Mucosa of descending colon (tissue), 3 donors: ENCODE measurements at regions not wholly inside any gene's neighbourhood (a gene's known extent, or its start where the extent isn't known, plus 50 kb on each side); places are given as distances from the start of the nearest gene placed in this dataset.
"Not testable (repeated sequence)": the region's sequence is repeated elsewhere in the genome, so short reads cannot be mapped to it uniquely, and the experiment has no call there.

Experiments used
- ATAC-seq: fragments of 200-7000 bp; cut with Tn5 transposase; one replicate; pipeline ENCODE4 v1.9.1; 2020; ENCODE audit warnings: mild to moderate bottlenecking, moderate library complexity
- DNase-seq, 3 donors: peaks; one replicate each; pipeline ENCODE4 v3.0.0-alpha.2; 2020
- H3K36me3 ChIP-seq: fragments of 200-600 bp; one replicate; pipeline ENCODE4 v1.8.0; 2021; ENCODE audit warnings: low read depth, mild to moderate bottlenecking
- H3K4me1 ChIP-seq: fragments of 200-600 bp; one replicate; pipeline ENCODE4 v1.8.0; 2021; ENCODE audit warnings: low read depth, mild to moderate bottlenecking
- H3K4me3 ChIP-seq: fragments of 200-600 bp; one replicate; pipeline ENCODE4 v1.8.0; 2021; ENCODE audit warnings: mild to moderate bottlenecking
- H3K9me3 ChIP-seq: fragments of 200-600 bp; one replicate; pipeline ENCODE4 v1.8.0; 2021; ENCODE audit warnings: mild to moderate bottlenecking
- CTCF ChIP-seq: fragments of 200-600 bp; IDR thresholded peaks from one replicate; pipeline ENCODE4 v1.8.0; 2022; ENCODE audit warnings: antibody characterized with exemption, mild to moderate bottlenecking
- intact Hi-C, 2 donors: fragments of 100-400 bp; cut with DNase I in 1 of 2; cut with micrococcal nuclease in 1 of 2; formaldehyde crosslinking; loops; one replicate each; pipeline versions ENCODE4 v1.11.0 to v1.11.1; 2022; cut with DNase I, micrococcal nuclease
- donor health status: DM: no; HTN: no; CAD: no; lungs with moderate emphysema.
- donor health status: DM: no; HTN: no; CAD: no.
- donor health status: DM: no; HTN: yes; CAD: no.

GRCh38 chr2:61645911-61646310 is 107.8 kb upstream of the XPO1 start:
- Histone ChIP-seq H3K9me3 (no peaks in the 10 kb centered on the region), H3K4me1 (no peaks in the 10 kb centered on the region), H3K4me3 (no peak overlapping the region), H3K36me3 (no peaks in the 10 kb centered on the region)
- DNase-seq, result no peak
- TF ChIP-seq CTCF, result no peak
- ATAC-seq, result no peak
- intact Hi-C loops, result no loop called here

- H3K4me3 ChIP-seq, DNase-seq, H3K36me3 ChIP-seq, ATAC-seq, intact Hi-C loops, H3K9me3 ChIP-seq, H3K4me1 ChIP-seq: not testable (repeated sequence)
Measured at GRCh38 chr2:61643153-61643552, 105.0 kb upstream of the XPO1 start.

DNA sequence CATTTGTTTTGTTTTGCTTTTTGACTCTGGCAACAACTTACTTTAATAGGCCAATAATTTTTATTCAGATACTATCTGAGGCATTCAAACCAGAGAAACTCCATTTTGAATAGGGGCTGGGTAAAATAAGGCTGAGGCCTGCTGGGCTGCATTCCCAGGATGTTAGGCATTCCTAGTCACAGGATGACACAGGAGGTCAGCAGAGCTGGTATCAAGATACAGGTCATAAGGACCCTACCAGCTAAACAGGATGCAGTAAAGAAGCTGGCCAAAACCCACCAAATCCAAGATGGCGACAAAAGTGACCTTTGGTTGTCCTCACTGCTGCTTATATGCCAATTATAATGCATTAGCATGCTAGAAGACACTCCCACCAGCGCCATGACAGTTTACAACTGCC is 102.2 kb upstream of the XPO1 start:
- DNase-seq (no peak), ATAC-seq (no peak)
- intact Hi-C loops, result no loop called here

GRCh38 chr2:61639721-61640120 is 101.6 kb upstream of the XPO1 start:
- intact Hi-C loops, result no loop called here
- H3K9me3 ChIP-seq, result no peaks in the 10 kb centered on the region
- no peak for TF ChIP-seq CTCF
- no peak overlapping the region for H3K4me3 ChIP-seq
- no peak for ATAC-seq
- H3K4me1 ChIP-seq, result no peaks in the 10 kb centered on the region
- H3K36me3 ChIP-seq, result no peaks in the 10 kb centered on the region
- DNase-seq, result no peak

More for the DNA sequence above, 102.2 kb upstream of the XPO1 start:
- Histone ChIP-seq H3K4me3 (no peak overlapping the region), H3K4me1 (no peaks in the 10 kb centered on the region), H3K36me3 (no peaks in the 10 kb centered on the region), H3K9me3 (no peaks in the 10 kb centered on the region)
- no peak for TF ChIP-seq CTCF

GRCh38 chr2:61636686-61637085 is 98.5 kb upstream of the XPO1 start:
- DNase-seq, result no peak
- Histone ChIP-seq H3K36me3 (no peaks in the 10 kb centered on the region), H3K9me3 (no peaks in the 10 kb centered on the region), H3K4me1 (no peaks in the 10 kb centered on the region), H3K4me3 (no peak overlapping the region)
- intact Hi-C loops, result no loop called here
- no peak for ATAC-seq
- TF ChIP-seq CTCF, result no peak

GRCh38 chr2:61634512-61634911 is 96.4 kb upstream of the XPO1 start:
- Histone ChIP-seq H3K9me3 (no peaks in the 10 kb centered on the region), H3K36me3 (no peaks in the 10 kb centered on the region), H3K4me3 (no peak overlapping the region), H3K4me1 (no peaks in the 10 kb centered on the region)
- no peak for TF ChIP-seq CTCF
- no peak for ATAC-seq
- intact Hi-C loops, result no loop called here
- no peak for DNase-seq
